Peyer's patch (tissue), 4 donors: ENCODE measurements at regions not wholly inside any gene's neighbourhood (a gene's known extent, or its start where the extent isn't known, plus 50 kb on each side); places are given as distances from the start of the nearest gene placed in this dataset.

ENCODE experiments used
- DNase-seq, 3 donors: peaks; one replicate each; pipeline ENCODE4 v3.0.0-alpha.2; 2017 to 2019
- H3K27ac ChIP-seq, 4 donors: fragments of 200-600 bp; sonication (generic); one replicate each; pipeline ENCODE4 v1.5.1; 2016 to 2019
- H3K27me3 ChIP-seq, 2 donors: fragments of 200-600 bp; sonication (generic); one replicate each; pipeline ENCODE4 v1.5.1; 2019
- H3K36me3 ChIP-seq, 3 donors: fragments of 200-600 bp; sonication (generic); one replicate each; pipeline ENCODE4 v1.5.1; 2016 to 2019
- H3K4me1 ChIP-seq, 4 donors: fragments of 200-600 bp; sonication (generic); one replicate each; pipeline ENCODE4 v1.5.1; 2016 to 2019
- H3K4me3 ChIP-seq, 4 donors: fragments of 200-600 bp; sonication (generic); 1 replicate in 3 of 4; 2 replicates in 1 of 4; pipeline ENCODE4 v1.5.1; 2016 to 2019; ENCODE audit warnings: mild to moderate bottlenecking in 1 of 4
- H3K9me3 ChIP-seq, 4 donors: fragments of 200-600 bp; sonication (generic); one replicate each; pipeline ENCODE4 v1.5.1; 2016 to 2019; ENCODE audit warnings: mild to moderate bottlenecking in 1 of 4
- POLR2A ChIP-seq, 2 donors: fragments of 450-650 bp; IDR thresholded peaks; one replicate each; pipeline ENCODE4 v1.5.1; 2017; ENCODE audit warnings: antibody characterized with exemption in 2 of 2, mild to moderate bottlenecking in 2 of 2, moderate library complexity in 2 of 2
- TF ChIP-seq, protein P1 (sequence below), 6 experiments: fragments of 450-650 bp in 4 of 6; fragments of 200-600 bp in 2 of 6; sonication (generic) in 1 of 6; IDR thresholded peaks; one replicate each; pipeline ENCODE4 v1.5.1; 2017 to 2019; ENCODE audit warnings: antibody characterized with exemption in 6 of 6, mild to moderate bottlenecking in 3 of 6, moderate library complexity in 1 of 6

DNA sequence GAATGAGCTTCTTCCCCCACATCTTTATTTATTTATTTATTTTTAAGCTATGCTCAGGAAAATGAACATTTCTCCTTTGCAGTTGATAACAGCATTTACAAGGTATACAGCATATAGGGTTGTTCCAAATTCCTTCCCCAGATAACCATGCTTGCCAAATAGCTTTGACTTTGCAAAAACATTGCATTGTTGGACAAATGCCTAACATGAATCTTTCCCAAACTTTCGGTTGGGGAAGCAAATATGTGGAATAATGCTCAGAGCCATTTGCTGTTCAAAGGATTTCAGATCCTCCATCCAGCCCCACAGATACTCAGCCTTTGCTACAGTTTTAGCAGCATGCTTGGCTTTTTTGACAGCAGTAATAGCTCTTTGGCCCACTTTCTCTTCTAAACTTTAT, 127.2 kb upstream of the AGA start:
- Histone ChIP-seq H3K36me3 (no peaks in the 10 kb centered on the region), H3K4me3 (no peak overlapping the region), H3K27ac (no peak overlapping the region), H3K27me3 (no peaks in the 10 kb centered on the region), H3K4me1 (no peaks in the 10 kb centered on the region), H3K9me3 (no peaks in the 10 kb centered on the region)
- no peak for DNase-seq
- no peak for TF ChIP-seq POLR2A (IDR thresholded peaks at IDR 0.05)
- TF ChIP-seq, protein P1, sequence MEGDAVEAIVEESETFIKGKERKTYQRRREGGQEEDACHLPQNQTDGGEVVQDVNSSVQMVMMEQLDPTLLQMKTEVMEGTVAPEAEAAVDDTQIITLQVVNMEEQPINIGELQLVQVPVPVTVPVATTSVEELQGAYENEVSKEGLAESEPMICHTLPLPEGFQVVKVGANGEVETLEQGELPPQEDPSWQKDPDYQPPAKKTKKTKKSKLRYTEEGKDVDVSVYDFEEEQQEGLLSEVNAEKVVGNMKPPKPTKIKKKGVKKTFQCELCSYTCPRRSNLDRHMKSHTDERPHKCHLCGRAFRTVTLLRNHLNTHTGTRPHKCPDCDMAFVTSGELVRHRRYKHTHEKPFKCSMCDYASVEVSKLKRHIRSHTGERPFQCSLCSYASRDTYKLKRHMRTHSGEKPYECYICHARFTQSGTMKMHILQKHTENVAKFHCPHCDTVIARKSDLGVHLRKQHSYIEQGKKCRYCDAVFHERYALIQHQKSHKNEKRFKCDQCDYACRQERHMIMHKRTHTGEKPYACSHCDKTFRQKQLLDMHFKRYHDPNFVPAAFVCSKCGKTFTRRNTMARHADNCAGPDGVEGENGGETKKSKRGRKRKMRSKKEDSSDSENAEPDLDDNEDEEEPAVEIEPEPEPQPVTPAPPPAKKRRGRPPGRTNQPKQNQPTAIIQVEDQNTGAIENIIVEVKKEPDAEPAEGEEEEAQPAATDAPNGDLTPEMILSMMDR (IDR thresholded peaks at IDR 0.05), result no peak

DNA sequence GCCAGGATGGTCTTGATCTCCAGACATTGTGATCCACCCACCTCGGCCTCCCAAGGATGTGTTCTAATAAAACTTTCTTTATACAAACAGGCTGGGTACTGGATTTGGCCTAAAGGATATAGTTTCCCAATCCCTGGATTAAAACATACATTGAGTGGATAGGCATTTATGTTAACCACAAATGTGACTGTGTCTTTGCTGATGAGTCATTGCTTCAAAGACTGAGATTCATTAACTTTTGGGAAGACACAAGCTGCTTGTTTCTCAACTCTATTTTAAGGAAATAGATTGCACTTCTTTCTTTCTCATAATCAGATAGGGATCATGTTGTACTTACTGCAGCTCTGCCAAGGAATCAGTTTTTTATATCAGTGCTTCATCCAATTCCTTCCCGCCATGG, 131.3 kb upstream of the AGA start:
- Histone ChIP-seq H3K9me3 (no peaks in the 10 kb centered on the region), H3K4me3 (no peak overlapping the region), H3K27me3 (no peaks in the 10 kb centered on the region), H3K27ac (no peak overlapping the region), H3K36me3 (no peaks in the 10 kb centered on the region), H3K4me1 (no peaks in the 10 kb centered on the region)
- DNase-seq, result no peak
- TF ChIP-seq POLR2A (IDR thresholded peaks at IDR 0.05), result no peak
- TF ChIP-seq, protein P1 (IDR thresholded peaks at IDR 0.05), result no peak

DNA sequence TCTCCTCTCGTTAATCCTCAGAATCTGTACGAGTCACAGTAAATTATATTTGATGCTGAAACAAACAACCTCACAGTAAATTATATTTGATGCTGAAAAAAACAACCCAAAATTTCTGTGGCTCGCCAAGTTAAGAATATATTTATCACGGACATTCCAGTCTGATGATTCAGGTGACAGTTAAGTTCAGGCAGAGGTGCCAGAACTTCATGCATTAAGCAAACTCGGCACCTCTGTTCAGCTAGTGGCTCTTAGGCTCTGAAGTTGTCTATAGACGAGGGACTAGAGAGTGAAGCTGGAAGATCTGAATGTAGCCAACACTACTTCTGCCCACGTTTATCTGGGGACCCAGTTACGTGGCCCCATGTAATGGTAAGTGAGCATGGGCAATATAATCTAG, 132.2 kb upstream of the AGA start:
- TF ChIP-seq, protein P1 (IDR thresholded peaks at IDR 0.05), result no peak
- TF ChIP-seq POLR2A (IDR thresholded peaks at IDR 0.05), result no peak
- Histone ChIP-seq H3K9me3 (no peaks in the 10 kb centered on the region), H3K27ac (no peak overlapping the region), H3K36me3 (no peaks in the 10 kb centered on the region), H3K27me3 (no peaks in the 10 kb centered on the region), H3K4me1 (no peaks in the 10 kb centered on the region), H3K4me3 (no peak overlapping the region)
- no peak for DNase-seq

DNA sequence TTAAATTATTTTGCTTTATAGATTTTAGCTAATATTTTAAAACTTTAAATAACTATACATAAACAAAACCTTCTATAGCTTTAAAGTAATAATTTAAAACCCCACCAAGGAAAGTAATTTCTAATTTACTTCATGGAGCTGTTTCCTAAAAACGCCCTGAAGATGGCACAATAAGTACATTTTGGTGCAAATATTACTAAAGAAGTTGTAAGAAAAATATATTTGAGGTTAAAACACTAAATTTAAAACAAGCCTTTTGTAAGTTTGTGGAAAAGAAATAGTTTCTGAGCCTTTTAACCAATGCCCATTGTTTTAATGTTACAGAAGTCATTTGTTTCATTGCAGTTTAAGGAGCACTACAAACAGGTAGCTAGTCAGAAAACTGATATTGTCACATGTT, 137.4 kb upstream of the AGA start:
- DNase-seq, result no peak
- no peaks in the 10 kb centered on the region for H3K36me3 ChIP-seq
- H3K27ac ChIP-seq, result no peak overlapping the region

DNA sequence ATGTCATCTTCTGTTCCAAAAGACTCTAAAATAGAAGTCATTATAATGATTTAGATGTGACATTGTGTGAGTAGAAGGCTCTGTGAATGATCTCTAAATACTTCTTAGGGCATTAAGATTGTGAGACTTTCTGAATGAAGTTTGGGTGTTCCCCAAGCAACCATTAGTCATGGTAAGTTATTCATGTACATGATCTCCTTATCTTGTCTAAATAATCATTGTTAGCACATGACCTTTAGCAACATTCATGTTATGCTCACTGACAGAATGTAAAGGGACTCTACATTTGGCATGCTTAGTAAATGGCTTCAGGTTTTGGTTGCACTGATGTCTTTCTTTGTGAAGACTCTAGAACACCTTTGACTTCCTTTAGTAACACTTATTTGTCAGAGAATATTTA, 140.8 kb upstream of the AGA start:
- TF ChIP-seq, protein P1 (IDR thresholded peaks at IDR 0.05), result no peak
- TF ChIP-seq POLR2A (IDR thresholded peaks at IDR 0.05), result no peak
- H3K27me3 ChIP-seq, result no peaks in the 10 kb centered on the region
- H3K4me1 ChIP-seq, result no peaks in the 10 kb centered on the region
- no peaks in the 10 kb centered on the region for H3K9me3 ChIP-seq
- no peak overlapping the region for H3K27ac ChIP-seq
- H3K4me3 ChIP-seq, result no peak overlapping the region
- no peaks in the 10 kb centered on the region for H3K36me3 ChIP-seq
- DNase-seq, result no peak

More for the DNA sequence above, 137.4 kb upstream of the AGA start:
- no peak overlapping the region for H3K4me3 ChIP-seq
- no peaks in the 10 kb centered on the region for H3K4me1 ChIP-seq
- H3K27me3 ChIP-seq, result no peaks in the 10 kb centered on the region
- H3K9me3 ChIP-seq, result no peaks in the 10 kb centered on the region
- TF ChIP-seq, protein P1 (IDR thresholded peaks at IDR 0.05), result peak in 1 of 6 experiments; percentile 15
- no peak for TF ChIP-seq POLR2A (IDR thresholded peaks at IDR 0.05)

DNA sequence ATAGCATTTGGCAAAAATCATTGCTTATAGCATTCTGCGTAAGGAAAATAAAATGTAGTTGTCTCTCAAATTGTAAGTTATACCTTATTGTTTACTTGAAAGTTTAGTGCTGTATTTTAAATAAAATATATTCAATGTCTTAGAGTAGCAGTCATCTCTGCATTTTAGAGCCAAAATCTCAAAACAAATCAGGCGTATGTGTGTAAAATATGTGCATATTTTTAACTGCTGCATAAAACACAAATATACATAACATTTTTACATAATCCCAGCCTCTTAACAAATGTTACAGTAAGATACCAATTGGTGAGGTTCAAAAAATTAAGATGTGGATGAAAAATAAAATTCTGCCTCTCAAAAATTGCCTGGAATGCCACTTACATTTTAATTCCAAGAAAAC, 145.8 kb upstream of the AGA start:
- no peak for TF ChIP-seq POLR2A (IDR thresholded peaks at IDR 0.05)
- TF ChIP-seq, protein P1 (IDR thresholded peaks at IDR 0.05), result no peak
- no peak for DNase-seq
- Histone ChIP-seq H3K9me3 (no peaks in the 10 kb centered on the region), H3K36me3 (no peaks in the 10 kb centered on the region), H3K27me3 (no peaks in the 10 kb centered on the region), H3K4me3 (no peak overlapping the region), H3K27ac (no peak overlapping the region), H3K4me1 (no peaks in the 10 kb centered on the region)
